Osteocyte (in vitro differentiated cells): ENCODE measurements at regions not wholly inside any gene's neighbourhood (a gene's known extent, or its start where the extent isn't known, plus 50 kb on each side); places are given as distances from the start of the nearest gene placed in this dataset.

Experiments used
- DNase-seq: peaks from one replicate; pipeline ENCODE4 v3.0.0; 2021; ENCODE audit warnings: mixed read lengths; ENCODE audit not compliant: unreplicated experiment; ENCODE audit errors: extremely low spot score
- H3K27ac Mint-ChIP-seq: one replicate; pipeline ENCODE4 v1.8.0; 2021; ENCODE audit warnings: mild to moderate bottlenecking, mixed read lengths; ENCODE audit not compliant: unreplicated experiment
- H3K27me3 Mint-ChIP-seq: one replicate; pipeline ENCODE4 v1.8.0; 2021; ENCODE audit warnings: mixed read lengths; ENCODE audit not compliant: unreplicated experiment
- H3K36me3 Mint-ChIP-seq: one replicate; pipeline ENCODE4 v1.8.0; 2021; ENCODE audit warnings: mixed read lengths; ENCODE audit not compliant: unreplicated experiment
- H3K4me1 Mint-ChIP-seq: one replicate; pipeline ENCODE4 v1.8.0; 2021; ENCODE audit warnings: mixed read lengths; ENCODE audit not compliant: unreplicated experiment
- H3K4me3 Mint-ChIP-seq: one replicate; pipeline ENCODE4 v1.8.0; 2021; ENCODE audit warnings: mild to moderate bottlenecking, moderate library complexity, mixed read lengths; ENCODE audit not compliant: unreplicated experiment
- H3K9me3 Mint-ChIP-seq: one replicate; pipeline ENCODE4 v1.8.0; 2021; ENCODE audit warnings: mixed read lengths; ENCODE audit not compliant: unreplicated experiment
- CTCF ChIP-seq: fragments of 200-600 bp; sonication (generic); IDR thresholded peaks from 2 replicates; pipeline ENCODE4 v1.5.0; 2021; ENCODE audit warnings: antibody characterized with exemption, mild to moderate bottlenecking, moderate library complexity

DNA sequence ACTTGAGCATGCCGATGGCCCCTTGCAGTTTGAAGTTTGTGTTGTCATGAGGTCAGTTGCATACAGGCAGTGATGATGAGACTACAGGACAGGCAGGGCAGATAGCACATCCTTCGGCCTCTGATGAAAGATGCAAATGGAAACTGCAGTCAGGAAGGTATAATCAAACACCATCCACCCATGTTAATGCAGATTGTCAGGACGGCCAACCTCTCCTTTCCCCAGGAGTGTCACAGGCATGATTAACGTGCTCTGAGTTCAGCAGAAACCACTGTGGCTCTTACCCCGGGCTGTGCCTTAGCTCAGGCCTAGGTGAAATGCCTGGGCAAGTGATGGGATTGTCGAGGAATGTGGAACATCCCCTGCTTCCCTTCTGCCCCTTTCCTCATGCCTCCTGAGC, 893.5 kb upstream of the RBFOX1 start:
- H3K36me3 Mint-ChIP-seq, result peaks cover 1% of the 10 kb centered on the region
- H3K4me3 Mint-ChIP-seq, result no peak overlapping the region
- DNase-seq, result no peak
- no peak for TF ChIP-seq CTCF
- H3K9me3 Mint-ChIP-seq, result peaks cover 49% of the 10 kb centered on the region
- no peaks in the 10 kb centered on the region for H3K4me1 Mint-ChIP-seq
- no peaks in the 10 kb centered on the region for H3K27me3 Mint-ChIP-seq
- no peak overlapping the region for H3K27ac Mint-ChIP-seq

- Mint-ChIP-seq H3K4me3 (no peak overlapping the region), H3K36me3 (no peaks in the 10 kb centered on the region), H3K27ac (no peak overlapping the region), H3K4me1 (no peaks in the 10 kb centered on the region), H3K27me3 (no peaks in the 10 kb centered on the region), H3K9me3 (peaks cover 42% of the 10 kb centered on the region)
- TF ChIP-seq CTCF, result no peak
- DNase-seq, result no peak
Measured at GRCh38 chr16:6428861-6429260, 903.8 kb upstream of the RBFOX1 start.

DNA sequence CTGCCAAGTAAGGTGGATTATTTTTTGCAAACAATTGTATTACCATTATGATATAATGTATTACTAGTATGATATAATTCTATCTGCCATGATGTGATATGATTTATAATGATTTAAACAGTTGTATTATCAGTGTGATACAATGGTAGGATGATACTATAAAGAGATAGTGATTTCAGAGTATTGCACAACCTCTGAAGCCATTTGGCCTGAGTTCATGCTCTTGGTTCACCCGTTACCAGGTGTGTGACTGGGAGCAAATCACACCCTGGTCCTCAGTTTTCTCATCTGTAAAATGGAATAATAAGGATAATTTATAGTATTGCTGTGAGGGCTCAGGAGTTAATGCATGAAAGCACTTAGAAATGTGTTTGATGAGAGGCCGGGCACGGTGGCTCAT, 905.0 kb upstream of the RBFOX1 start:
- Mint-ChIP-seq H3K4me1 (no peaks in the 10 kb centered on the region), H3K9me3 (peaks cover 47% of the 10 kb centered on the region), H3K27ac (no peak overlapping the region), H3K36me3 (no peaks in the 10 kb centered on the region), H3K27me3 (no peaks in the 10 kb centered on the region), H3K4me3 (no peak overlapping the region)
- no peak for DNase-seq
- TF ChIP-seq CTCF, result no peak

GRCh38 chr16:6407596-6407995, 925.0 kb upstream of the RBFOX1 start:
- H3K27me3 Mint-ChIP-seq, result no peaks in the 10 kb centered on the region

DNA sequence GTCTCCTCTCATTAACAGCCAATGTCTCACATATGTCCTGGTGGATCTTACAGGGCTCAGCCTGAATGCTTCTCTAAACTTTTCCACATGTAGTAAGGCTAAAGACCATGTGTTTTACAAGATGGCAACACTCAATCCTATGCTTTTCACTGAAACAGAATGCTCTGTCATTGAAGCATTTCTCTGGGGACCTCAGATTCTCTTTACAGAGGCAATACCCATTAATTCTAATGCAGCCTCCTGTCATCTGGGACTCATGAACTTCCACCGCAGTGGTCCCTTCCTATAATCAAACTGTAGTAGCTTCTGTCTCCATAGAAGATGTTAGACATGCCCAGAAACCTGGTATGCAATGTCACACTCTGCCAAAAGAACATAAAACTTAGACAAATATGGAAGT, 926.6 kb upstream of the RBFOX1 start:
- no peak for TF ChIP-seq CTCF
- DNase-seq, result no peak
- Mint-ChIP-seq H3K27me3 (no peaks in the 10 kb centered on the region), H3K27ac (no peak overlapping the region), H3K4me3 (no peak overlapping the region), H3K9me3 (peaks cover 46% of the 10 kb centered on the region), H3K4me1 (no peaks in the 10 kb centered on the region), H3K36me3 (no peaks in the 10 kb centered on the region)

More at GRCh38 chr16:6407596-6407995, 925.0 kb upstream of the RBFOX1 start:
- TF ChIP-seq CTCF, result no peak
- Mint-ChIP-seq H3K4me3 (no peak overlapping the region), H3K36me3 (no peaks in the 10 kb centered on the region), H3K27ac (no peak overlapping the region), H3K4me1 (no peaks in the 10 kb centered on the region), H3K9me3 (peaks cover 42% of the 10 kb centered on the region)
- no peak for DNase-seq
